HepG2 (cell line): ENCODE measurements at regions not wholly inside any gene's neighbourhood (a gene's known extent, or its start where the extent isn't known, plus 50 kb on each side); places are given as distances from the start of the nearest gene placed in this dataset.

Experiments used
- BORCS8-MEF2B ChIP-seq: sonication (generic); formaldehyde crosslinking; IDR thresholded peaks from 2 replicates; pipeline ENCODE4 v1.8.0; 2022; ENCODE audit warnings: mild to moderate bottlenecking, missing genetic modification reagents
- DNMT1 ChIP-seq: sonication (generic); formaldehyde crosslinking; IDR thresholded peaks from 2 replicates; pipeline ENCODE4 v1.5.1; 2020; ENCODE audit warnings: mild to moderate bottlenecking, missing genetic modification reagents
- FOSL1 ChIP-seq: sonication (generic); formaldehyde crosslinking; IDR thresholded peaks from 2 replicates; pipeline ENCODE4 v1.9.0; 2021; ENCODE audit warnings: missing genetic modification reagents, borderline replicate concordance
- FOXK1 ChIP-seq: sonication (generic); formaldehyde crosslinking; IDR thresholded peaks from 2 replicates; pipeline ENCODE4 v1.4.0; 2020; ENCODE audit warnings: low read depth, missing genetic modification reagents, borderline replicate concordance
- GTF2F1 ChIP-seq: fragments of 150-350 bp; IDR thresholded peaks from 2 replicates; pipeline ENCODE4 v1.6.1; 2014; ENCODE audit warnings: low read length
- JUN ChIP-seq: sonication (generic); formaldehyde crosslinking; IDR thresholded peaks from 2 replicates; pipeline ENCODE4 v1.4.0; 2020; ENCODE audit warnings: mild to moderate bottlenecking, missing genetic modification reagents
- POLR2A ChIP-seq, 2 experiments: IDR thresholded peaks; 2 replicates each; pipeline ENCODE4 v1.6.1; 2011; ENCODE audit warnings: low read depth in 2 of 2, low read length in 2 of 2, mild to moderate bottlenecking in 1 of 2, moderate library complexity in 1 of 2; ENCODE audit not compliant: insufficient read depth in 1 of 2
- REST ChIP-seq, 2 experiments: IDR thresholded peaks; 2 replicates each; pipeline ENCODE4 v1.6.1; 2011 to 2012; ENCODE audit warnings: low read length in 2 of 2, borderline replicate concordance in 1 of 2, low read depth in 1 of 2, mild to moderate bottlenecking in 1 of 2, moderate library complexity in 1 of 2
- YY1 ChIP-seq: IDR thresholded peaks from 2 replicates; pipeline ENCODE4 v1.6.1; 2011; ENCODE audit warnings: low read length, low read depth, moderate library complexity, mild to moderate bottlenecking; ENCODE audit not compliant: insufficient read depth, insufficient replicate concordance
- ZBTB43 ChIP-seq: sonication (generic); formaldehyde crosslinking; conservative IDR thresholded peaks from 2 replicates; pipeline ENCODE4 v1.4.0; 2020; ENCODE audit warnings: missing genetic modification reagents
- ZNF224 ChIP-seq: sonication (generic); formaldehyde crosslinking; IDR thresholded peaks from 2 replicates; pipeline ENCODE4 v1.5.0; 2020; ENCODE audit warnings: mild to moderate bottlenecking, missing genetic modification reagents
- ZNF670 ChIP-seq: sonication (generic); formaldehyde crosslinking; IDR thresholded peaks from 2 replicates; pipeline ENCODE4 v1.8.0; 2022; ENCODE audit warnings: mild to moderate bottlenecking, missing genetic modification reagents, borderline replicate concordance
- TF ChIP-seq, protein P1 (sequence below): sonication (generic); formaldehyde crosslinking; IDR thresholded peaks from 2 replicates; pipeline ENCODE4 v1.4.0; 2020; ENCODE audit warnings: missing genetic modification reagents
- TF ChIP-seq, protein P2 (sequence below): sonication (generic); formaldehyde crosslinking; IDR thresholded peaks from 2 replicates; pipeline ENCODE4 v1.5.0; 2020; ENCODE audit warnings: mild to moderate bottlenecking, missing genetic modification reagents, moderate library complexity

- TF ChIP-seq DNMT1 (CRISPR knock-in tag) (no peak), BORCS8-MEF2B (CRISPR knock-in tag) (no peak), ZBTB43 (no peak), REST (IDR thresholded peaks at IDR 0.05; ENCODE audit: borderline replicate concordance in 1 of 2, low read depth in 1 of 2, low read length in 2 of 2) (no peak), ZNF670 (CRISPR knock-in tag) (no peak), FOSL1 (CRISPR knock-in tag) (no peak), ZNF224 (CRISPR knock-in tag) (no peak), YY1 (no peak), JUN (no peak), POLR2A (IDR thresholded peaks at IDR 0.05; ENCODE audit: insufficient read depth in 1 of 2, low read depth in 2 of 2, low read length in 2 of 2) (no peak), FOXK1 (CRISPR knock-in tag) (no peak), GTF2F1 (no peak)
- TF ChIP-seq, protein P1, sequence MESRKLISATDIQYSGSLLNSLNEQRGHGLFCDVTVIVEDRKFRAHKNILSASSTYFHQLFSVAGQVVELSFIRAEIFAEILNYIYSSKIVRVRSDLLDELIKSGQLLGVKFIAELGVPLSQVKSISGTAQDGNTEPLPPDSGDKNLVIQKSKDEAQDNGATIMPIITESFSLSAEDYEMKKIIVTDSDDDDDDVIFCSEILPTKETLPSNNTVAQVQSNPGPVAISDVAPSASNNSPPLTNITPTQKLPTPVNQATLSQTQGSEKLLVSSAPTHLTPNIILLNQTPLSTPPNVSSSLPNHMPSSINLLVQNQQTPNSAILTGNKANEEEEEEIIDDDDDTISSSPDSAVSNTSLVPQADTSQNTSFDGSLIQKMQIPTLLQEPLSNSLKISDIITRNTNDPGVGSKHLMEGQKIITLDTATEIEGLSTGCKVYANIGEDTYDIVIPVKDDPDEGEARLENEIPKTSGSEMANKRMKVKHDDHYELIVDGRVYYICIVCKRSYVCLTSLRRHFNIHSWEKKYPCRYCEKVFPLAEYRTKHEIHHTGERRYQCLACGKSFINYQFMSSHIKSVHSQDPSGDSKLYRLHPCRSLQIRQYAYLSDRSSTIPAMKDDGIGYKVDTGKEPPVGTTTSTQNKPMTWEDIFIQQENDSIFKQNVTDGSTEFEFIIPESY (CRISPR knock-in tag) = no peak
- TF ChIP-seq, protein P2, sequence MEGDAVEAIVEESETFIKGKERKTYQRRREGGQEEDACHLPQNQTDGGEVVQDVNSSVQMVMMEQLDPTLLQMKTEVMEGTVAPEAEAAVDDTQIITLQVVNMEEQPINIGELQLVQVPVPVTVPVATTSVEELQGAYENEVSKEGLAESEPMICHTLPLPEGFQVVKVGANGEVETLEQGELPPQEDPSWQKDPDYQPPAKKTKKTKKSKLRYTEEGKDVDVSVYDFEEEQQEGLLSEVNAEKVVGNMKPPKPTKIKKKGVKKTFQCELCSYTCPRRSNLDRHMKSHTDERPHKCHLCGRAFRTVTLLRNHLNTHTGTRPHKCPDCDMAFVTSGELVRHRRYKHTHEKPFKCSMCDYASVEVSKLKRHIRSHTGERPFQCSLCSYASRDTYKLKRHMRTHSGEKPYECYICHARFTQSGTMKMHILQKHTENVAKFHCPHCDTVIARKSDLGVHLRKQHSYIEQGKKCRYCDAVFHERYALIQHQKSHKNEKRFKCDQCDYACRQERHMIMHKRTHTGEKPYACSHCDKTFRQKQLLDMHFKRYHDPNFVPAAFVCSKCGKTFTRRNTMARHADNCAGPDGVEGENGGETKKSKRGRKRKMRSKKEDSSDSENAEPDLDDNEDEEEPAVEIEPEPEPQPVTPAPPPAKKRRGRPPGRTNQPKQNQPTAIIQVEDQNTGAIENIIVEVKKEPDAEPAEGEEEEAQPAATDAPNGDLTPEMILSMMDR (CRISPR knock-in tag) = no peak
Measured at GRCh38 chr6:71236926-71237434, 51.6 kb upstream of the OGFRL1 start.
